Natural killer cell (primary cell): ENCODE measurements at regions not wholly inside any gene's neighbourhood (a gene's known extent, or its start where the extent isn't known, plus 50 kb on each side); places are given as distances from the start of the nearest gene placed in this dataset.

ENCODE experiments used
- ATAC-seq, 3 donors: fragments of 150-1000 bp in 2 of 3; fragments of 200-7000 bp in 1 of 3; cut with Tn5 transposase; 1 replicate in 1 of 3; 2 replicates in 2 of 3; pipeline ENCODE4 v1.10.0; 2021; ENCODE audit warnings: mild to moderate bottlenecking in 2 of 3, moderate library complexity in 2 of 3
- DNase-seq, 2 donors: peaks; one replicate each; pipeline versions ENCODE4 v3.0.0 to v3.0.0-alpha.2; 2013 to 2021; ENCODE audit warnings: mixed read lengths in 1 of 2
- H3K27ac ChIP-seq: one replicate; pipeline ENCODE4 v1.5.1; 2013; ENCODE audit warnings: mild to moderate bottlenecking, low read length
- H3K27me3 ChIP-seq: one replicate; pipeline ENCODE4 v1.6.1; 2013; ENCODE audit warnings: low read length; ENCODE audit not compliant: control insufficient read depth, insufficient read depth
- H3K36me3 ChIP-seq: one replicate; pipeline ENCODE4 v1.6.1; 2013; ENCODE audit warnings: low read length; ENCODE audit not compliant: control insufficient read depth, insufficient read depth
- H3K4me1 ChIP-seq: one replicate; pipeline ENCODE4 v1.6.1; 2013; ENCODE audit warnings: low read length; ENCODE audit not compliant: control insufficient read depth, insufficient read depth
- H3K4me3 ChIP-seq: one replicate; pipeline ENCODE4 v1.5.1; 2013; ENCODE audit warnings: low read length
- H3K9me3 ChIP-seq: one replicate; pipeline ENCODE4 v1.6.1; 2013; ENCODE audit warnings: low read length; ENCODE audit not compliant: control insufficient read depth, insufficient read depth
- H3K27ac Mint-ChIP-seq, 2 donors: one replicate each; pipeline ENCODE4 v1.8.0; 2022; ENCODE audit warnings: mild to moderate bottlenecking in 2 of 2, mixed read lengths in 2 of 2, moderate library complexity in 1 of 2
- H3K27me3 Mint-ChIP-seq, 2 donors: one replicate each; pipeline ENCODE4 v1.8.0; 2022; ENCODE audit warnings: low read depth in 2 of 2, mixed read lengths in 2 of 2
- H3K36me3 Mint-ChIP-seq: one replicate; pipeline ENCODE4 v1.8.0; 2022; ENCODE audit warnings: mixed read lengths
- H3K4me1 Mint-ChIP-seq, 2 donors: one replicate each; pipeline ENCODE4 v1.8.0; 2022; ENCODE audit warnings: mixed read lengths in 2 of 2
- H3K4me3 Mint-ChIP-seq: one replicate; pipeline ENCODE4 v1.8.0; 2022; ENCODE audit warnings: mild to moderate bottlenecking, moderate library complexity, mixed read lengths
- H3K9me3 Mint-ChIP-seq, 2 donors: one replicate each; pipeline ENCODE4 v1.8.0; 2022; ENCODE audit warnings: mixed read lengths in 2 of 2
- CTCF ChIP-seq: fragments of 200-600 bp; IDR thresholded peaks from one replicate; pipeline ENCODE4 v1.8.0; 2022; ENCODE audit warnings: antibody characterized with exemption
- WGBS: methylation state at CpG from one replicate; pipeline ENCODE4 v1.1.7; 2013; ENCODE audit warnings: missing lambda C conversion rate; ENCODE audit not compliant: insufficient coverage; 5-methylcytosine and 5-hydroxymethylcytosine counted together
- intact Hi-C: fragments of 100-400 bp; cut with micrococcal nuclease; formaldehyde crosslinking; loops from one replicate; pipeline ENCODE4 v1.14.2; 2022

DNA sequence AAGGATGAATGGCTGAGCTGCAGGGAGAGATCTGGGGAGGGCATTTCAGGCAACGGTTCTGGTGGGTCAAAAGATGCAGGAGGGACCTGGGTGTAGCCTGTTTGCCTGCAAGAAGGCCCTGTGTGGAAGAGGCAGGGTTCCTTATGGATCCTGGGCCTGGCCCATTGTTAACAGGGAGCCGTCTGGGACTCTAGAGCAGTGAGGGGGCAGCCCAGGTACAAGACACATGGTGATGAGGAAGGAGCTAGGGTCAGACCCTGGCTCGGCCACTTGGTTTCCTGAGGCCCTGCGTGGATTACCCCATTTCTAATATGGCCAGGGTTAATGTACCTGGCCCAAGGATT is 124.9 kb downstream of the GLI2 start:
- H3K27me3 Mint-ChIP-seq, result peaks cover 4 to 5% of the 10 kb centered on the region in 2 donors

GRCh38 chr2:120861191-120861575 is 125.5 kb downstream of the GLI2 start:
- Histone ChIP-seq H3K9me3 (no peaks in the 10 kb centered on the region), H3K27me3 (no peaks in the 10 kb centered on the region), H3K4me3 (no peak overlapping the region), H3K36me3 (no peaks in the 10 kb centered on the region), H3K4me1 (no peaks in the 10 kb centered on the region), H3K27ac (no peak overlapping the region)
- TF ChIP-seq CTCF, result no peak
- H3K27ac Mint-ChIP-seq, result no peak overlapping the region
- no peaks in the 10 kb centered on the region for H3K4me1 Mint-ChIP-seq
- peaks cover 5 to 7% of the 10 kb centered on the region in 2 donors for H3K27me3 Mint-ChIP-seq
- WGBS, result 92% methylated on average over 5 of the region's 5 CpGs
- intact Hi-C loops, result no loop called here
- H3K9me3 Mint-ChIP-seq, result no peaks in the 10 kb centered on the region
- DNase-seq, result no peak
- no peaks in the 10 kb centered on the region for H3K36me3 Mint-ChIP-seq
- no peak for ATAC-seq
- no peak overlapping the region for H3K4me3 Mint-ChIP-seq

More for the DNA sequence above, 124.9 kb downstream of the GLI2 start:
- Mint-ChIP-seq H3K27ac (no peak overlapping the region), H3K4me1 (no peaks in the 10 kb centered on the region), H3K4me3 (no peak overlapping the region), H3K9me3 (no peaks in the 10 kb centered on the region), H3K36me3 (no peaks in the 10 kb centered on the region)
- 70% methylated on average over 4 of the region's 4 CpGs for WGBS
- ATAC-seq (no peak), DNase-seq (no peak)
- Histone ChIP-seq H3K27me3 (no peaks in the 10 kb centered on the region), H3K9me3 (no peaks in the 10 kb centered on the region), H3K36me3 (no peaks in the 10 kb centered on the region), H3K4me1 (no peaks in the 10 kb centered on the region), H3K27ac (no peak overlapping the region), H3K4me3 (no peak overlapping the region)
- TF ChIP-seq CTCF, result no peak
- intact Hi-C loops, result no loop called here

- no peaks in the 10 kb centered on the region for H3K4me1 Mint-ChIP-seq
- no peak for ATAC-seq
- no peaks in the 10 kb centered on the region for H3K27me3 ChIP-seq
- no peak for TF ChIP-seq CTCF
- H3K27ac ChIP-seq, result no peak overlapping the region
- intact Hi-C loops, result no loop called here
- 80% methylated on average over 17 of the region's 17 CpGs for WGBS
- H3K27me3 Mint-ChIP-seq, result peaks cover 5 to 9% of the 10 kb centered on the region in 2 donors
- no peak overlapping the region for H3K27ac Mint-ChIP-seq
- no peaks in the 10 kb centered on the region for H3K36me3 Mint-ChIP-seq
- H3K36me3 ChIP-seq, result no peaks in the 10 kb centered on the region
- H3K9me3 Mint-ChIP-seq, result no peaks in the 10 kb centered on the region
- no peak overlapping the region for H3K4me3 ChIP-seq
- H3K4me3 Mint-ChIP-seq, result no peak overlapping the region
- H3K4me1 ChIP-seq, result no peaks in the 10 kb centered on the region
- no peaks in the 10 kb centered on the region for H3K9me3 ChIP-seq
- no peak for DNase-seq
Observed at GRCh38 chr2:120861576-120862191, 126.0 kb downstream of the GLI2 start.
